Ammon's horn (tissue), 1 donor: ENCODE measurements at regions not wholly inside any gene's neighbourhood (a gene's known extent, or its start where the extent isn't known, plus 50 kb on each side); places are given as distances from the start of the nearest gene placed in this dataset.
A peak's percentile ranks its signal among the peaks of the same experiment; 100 is the strongest.

ENCODE experiments used
- DNase-seq: peaks from one replicate; pipeline ENCODE4 v3.0.0-alpha.2; 2016; ENCODE audit warnings: low spot score

- DNase-seq, result no peak
Measured at GRCh38 chr13:61765940-61766666, 350.5 kb upstream of the PCDH20 start.

DNA sequence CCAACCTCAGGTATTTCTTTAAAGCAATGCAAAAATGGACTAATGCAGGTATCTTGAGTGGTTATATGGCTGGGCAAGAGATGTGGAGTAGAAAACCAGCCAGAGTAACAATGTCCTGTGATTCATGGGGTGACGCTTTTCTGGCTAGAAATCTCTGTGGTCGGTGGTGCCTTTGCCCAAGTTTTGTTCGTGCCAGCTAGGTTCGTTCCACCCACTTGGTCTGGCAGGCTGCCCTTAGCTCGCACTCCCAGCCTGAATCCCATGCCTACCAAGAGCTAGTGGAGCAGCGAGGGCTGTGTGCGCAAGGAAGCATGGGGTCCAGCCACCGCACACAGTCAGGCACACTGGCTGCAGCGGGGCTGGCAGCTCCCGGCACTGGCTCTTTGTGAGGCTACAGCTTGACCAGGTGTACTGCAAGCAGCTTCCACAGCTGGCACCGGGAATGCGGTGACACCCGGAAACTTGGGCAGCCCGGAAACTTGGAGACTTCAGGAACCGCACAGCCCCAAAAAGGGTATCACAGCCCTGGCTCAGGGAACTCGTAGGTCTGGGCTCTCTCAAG is 349.6 kb upstream of the PCDH20 start:
- DNase-seq, result no peak

DNA sequence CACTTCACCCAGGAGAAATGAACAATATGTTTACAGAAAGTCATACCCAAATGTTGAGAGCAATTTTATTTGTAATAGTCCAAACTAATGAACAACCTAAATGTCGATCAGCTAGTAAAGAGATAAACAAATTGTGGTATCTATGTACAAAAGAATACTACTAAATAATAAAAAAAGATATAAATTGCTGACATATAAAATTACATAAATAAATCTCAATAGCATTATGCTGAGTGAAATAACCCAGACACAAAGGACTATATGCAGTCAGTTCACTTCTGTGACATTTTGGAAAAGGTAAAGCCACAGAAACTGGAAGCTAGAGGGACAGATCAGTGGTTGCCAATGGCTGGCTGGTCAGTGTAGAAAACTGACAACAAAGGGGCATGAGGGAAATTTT is 346.0 kb upstream of the PCDH20 start:
- DNase-seq, result no peak

- DNase-seq, result no peak
Measured at GRCh38 chr13:61760102-61760501, 344.5 kb upstream of the PCDH20 start.

- DNase-seq, result no peak
Measured at GRCh38 chr13:61756031-61756430, 340.4 kb upstream of the PCDH20 start.

- DNase-seq, result no peak
Measured at GRCh38 chr13:61751039-61751438, 335.4 kb upstream of the PCDH20 start.

- DNase-seq, result no peak
Measured at GRCh38 chr13:61738236-61738750, 322.6 kb upstream of the PCDH20 start.

- DNase-seq, result no peak
Measured at GRCh38 chr13:61734683-61735082, 319.0 kb upstream of the PCDH20 start.

DNA sequence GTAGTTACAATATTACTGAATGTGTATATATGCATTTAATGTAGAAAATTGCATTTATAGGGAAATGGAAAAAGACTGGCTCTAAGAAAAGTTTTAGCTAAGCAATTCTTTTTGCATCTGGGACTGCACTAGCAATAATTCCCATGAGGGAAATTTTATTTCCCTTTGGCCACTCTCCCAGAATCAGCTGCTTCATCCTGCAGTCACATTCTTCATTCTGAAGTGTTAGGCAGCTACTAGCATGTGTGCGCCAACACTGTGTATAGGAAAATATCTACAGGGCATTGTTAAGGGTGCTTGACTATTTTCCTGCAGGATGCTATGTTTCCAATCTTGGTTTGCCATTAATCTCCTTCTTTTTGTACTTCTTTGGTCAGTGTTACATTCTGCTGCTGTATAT is 312.8 kb upstream of the PCDH20 start:
- DNase-seq, result peak; percentile 13

DNA sequence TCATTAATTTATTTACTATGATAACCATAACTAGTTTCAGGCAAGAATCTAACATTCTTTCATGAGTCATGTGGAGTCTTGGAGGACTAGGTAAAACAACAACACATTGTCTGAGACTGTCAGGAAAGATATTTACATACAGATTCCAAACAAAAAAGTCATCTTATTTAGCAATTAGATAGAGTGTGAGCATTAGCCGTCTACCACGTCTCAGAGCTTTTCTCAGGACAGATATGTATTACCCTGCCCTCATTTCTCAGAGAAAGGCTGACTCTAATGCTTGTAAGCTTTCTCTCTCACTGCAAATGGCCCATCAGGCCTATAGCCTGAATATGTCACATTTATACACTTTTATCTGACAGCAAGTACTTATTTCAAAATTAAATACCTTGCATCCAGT is 312.1 kb upstream of the PCDH20 start:
- no peak for DNase-seq

- DNase-seq, result no peak
Measured at GRCh38 chr13:61725806-61726205, 310.2 kb upstream of the PCDH20 start.

DNA sequence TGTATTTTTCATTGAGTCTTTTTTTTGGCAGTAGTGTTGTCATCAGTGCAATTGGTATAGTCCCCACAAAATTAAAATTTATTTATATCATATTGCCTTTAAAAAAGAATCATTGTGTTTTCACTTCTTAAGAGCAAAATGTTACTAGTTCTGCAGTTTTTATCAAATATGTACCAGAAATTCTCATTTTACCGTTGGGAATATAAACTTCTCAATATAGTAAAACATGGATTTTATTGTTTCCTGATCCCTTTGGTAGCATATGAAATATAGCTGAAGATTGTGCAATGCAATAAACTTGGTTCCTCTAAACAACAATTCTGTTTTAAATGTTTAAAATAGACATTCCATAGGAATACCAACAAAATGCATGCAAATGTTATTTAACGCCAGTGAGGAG is 306.5 kb upstream of the PCDH20 start:
- no peak for DNase-seq

- DNase-seq, result no peak
Measured at GRCh38 chr13:61712621-61713020, 297.0 kb upstream of the PCDH20 start.

DNA sequence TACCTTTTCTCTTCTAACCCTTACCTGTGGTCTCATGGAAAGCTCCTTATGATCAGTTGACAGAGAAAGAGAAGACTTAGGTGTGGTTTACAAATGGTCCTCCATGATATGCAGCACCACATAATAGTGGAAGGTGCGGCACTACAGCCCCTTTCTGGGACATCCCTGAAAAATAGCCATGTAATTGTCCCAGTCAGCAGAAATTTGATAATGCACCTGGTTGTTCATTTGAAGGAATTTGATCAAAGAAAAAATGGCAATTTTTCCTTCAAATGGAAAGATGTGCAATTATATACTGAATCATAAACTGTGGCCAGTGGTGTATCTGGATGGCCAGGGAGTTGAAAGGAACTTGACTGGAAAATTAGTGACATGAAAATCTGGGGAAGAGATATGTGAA is 293.6 kb upstream of the PCDH20 start:
- DNase-seq, result no peak

GRCh38 chr13:61706899-61707298 is 291.2 kb upstream of the PCDH20 start:
- no peak for DNase-seq

DNA sequence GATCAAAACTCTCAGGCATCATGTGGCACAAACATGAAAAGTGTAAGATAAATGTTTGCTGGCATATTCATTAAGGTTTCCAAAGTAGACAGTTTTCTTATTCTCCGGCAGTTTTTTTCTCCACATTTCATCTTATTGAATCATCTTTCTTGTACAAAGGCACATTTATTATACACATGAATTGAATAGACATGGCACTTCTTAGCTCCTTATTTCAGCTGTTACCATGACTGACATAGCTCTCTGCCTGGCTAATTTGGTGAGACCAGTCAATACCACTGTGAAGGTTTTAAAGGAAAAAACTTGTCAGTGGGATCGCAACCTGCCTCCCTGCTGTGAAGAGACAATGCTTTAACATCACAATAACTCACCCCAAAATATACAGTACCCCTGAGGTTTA is 285.0 kb upstream of the PCDH20 start:
- no peak for DNase-seq

GRCh38 chr13:61700181-61700580 is 284.5 kb upstream of the PCDH20 start:
- DNase-seq, result no peak

DNA sequence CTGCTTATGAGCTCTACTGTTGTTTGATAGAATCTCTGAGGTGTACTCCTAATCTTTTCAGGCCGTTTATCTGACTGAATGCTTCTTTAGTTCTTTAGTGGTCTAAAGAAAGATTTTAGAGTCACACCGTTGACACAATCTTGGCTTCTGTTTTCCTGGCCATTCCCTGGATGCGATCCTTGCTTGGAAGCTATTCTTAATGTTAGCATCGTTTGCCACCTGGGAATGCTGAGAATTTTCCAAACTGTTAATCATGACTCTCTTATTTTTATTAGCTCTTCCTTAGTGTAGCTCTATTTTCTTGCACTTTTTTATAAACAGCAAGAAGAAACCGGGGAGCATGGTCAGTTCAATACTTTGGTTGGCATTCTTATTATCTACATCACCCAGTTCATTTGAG is 281.0 kb upstream of the PCDH20 start:
- no peak for DNase-seq

DNA sequence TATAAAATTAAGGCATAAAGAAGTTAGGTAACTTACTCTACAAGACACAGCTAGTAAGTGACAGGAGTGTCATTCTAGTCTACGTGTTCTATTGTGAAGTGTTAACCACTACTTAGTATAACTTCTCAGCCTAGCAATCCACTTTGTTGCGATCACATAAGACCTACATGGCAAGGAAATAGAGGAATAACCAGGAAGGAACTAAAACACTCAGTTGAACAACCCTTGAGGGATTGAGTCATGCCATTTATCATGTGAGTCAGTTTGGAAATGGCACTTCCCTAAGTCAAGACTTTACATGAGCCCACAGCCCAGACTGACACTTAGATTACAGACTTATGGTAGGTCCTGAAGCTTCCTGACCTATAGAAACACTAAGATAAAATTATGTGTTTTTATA is 279.5 kb upstream of the PCDH20 start:
- no peak for DNase-seq

DNA sequence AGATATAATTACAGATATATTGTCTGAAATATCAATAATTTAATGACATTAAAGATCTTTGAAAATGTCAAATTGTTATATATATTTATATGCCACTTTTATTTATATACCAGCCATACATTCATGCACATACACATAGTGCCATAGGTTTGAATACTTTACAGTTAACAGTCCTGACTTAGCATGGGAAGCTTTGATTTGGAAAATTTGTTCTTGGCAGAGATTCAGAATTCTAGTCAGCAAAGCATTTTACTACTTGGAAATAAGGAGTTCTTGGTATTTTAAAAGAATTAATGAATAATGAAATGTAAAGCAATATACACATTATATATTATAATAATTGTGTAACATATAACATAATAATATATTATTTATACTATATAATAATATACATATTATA is 277.0 kb upstream of the PCDH20 start:
- DNase-seq, result no peak

- peak; percentile 57 for DNase-seq
Measured at GRCh38 chr13:61685682-61686012, 270.0 kb upstream of the PCDH20 start.

GRCh38 chr13:61684976-61685681 is 269.5 kb upstream of the PCDH20 start:
- no peak for DNase-seq

GRCh38 chr13:61672756-61673155 is 257.1 kb upstream of the PCDH20 start:
- DNase-seq, result no peak
